Smooth muscle cell (in vitro differentiated cells): ENCODE measurements at regions not wholly inside any gene's neighbourhood (a gene's known extent, or its start where the extent isn't known, plus 50 kb on each side); places are given as distances from the start of the nearest gene placed in this dataset.

Experiments
- DNase-seq: peaks from one replicate; lab custom pipeline; 2025; ENCODE audit not compliant: unreplicated experiment; lab: John Stamatoyannopoulos, UW
- H2AFZ ChIP-seq: fragments of 200-600 bp; sonication (generic); 2 replicates; pipeline ENCODE4 v1.6.0; 2016; ENCODE audit warnings: antibody characterized with exemption, low read depth, mild to moderate bottlenecking
- H3F3A ChIP-seq: fragments of 200-600 bp; sonication (generic); 2 replicates; pipeline ENCODE4 v1.6.0; 2017; ENCODE audit warnings: antibody characterized with exemption, low read depth
- H3K27ac ChIP-seq: fragments of 200-600 bp; sonication (generic); 2 replicates; pipeline ENCODE4 v1.5.1; 2016; ENCODE audit warnings: low read depth, mild to moderate bottlenecking
- H3K27me3 ChIP-seq: fragments of 200-600 bp; sonication (generic); 2 replicates; pipeline ENCODE4 v1.6.1; 2016; ENCODE audit warnings: low read depth, mild to moderate bottlenecking
- H3K36me3 ChIP-seq: fragments of 200-600 bp; sonication (generic); 2 replicates; pipeline ENCODE4 v1.5.1; 2016; ENCODE audit warnings: low read depth
- H3K4me1 ChIP-seq: fragments of 200-600 bp; sonication (generic); 2 replicates; pipeline ENCODE4 v1.5.1; 2016; ENCODE audit warnings: low read depth
- H3K4me2 ChIP-seq: fragments of 200-600 bp; sonication (generic); 2 replicates; pipeline ENCODE4 v1.6.0; 2016; ENCODE audit warnings: mild to moderate bottlenecking
- H3K4me3 ChIP-seq: fragments of 200-600 bp; sonication (generic); 2 replicates; pipeline ENCODE4 v1.5.1; 2016; ENCODE audit warnings: mild to moderate bottlenecking
- H3K79me2 ChIP-seq: fragments of 200-600 bp; sonication (generic); 2 replicates; pipeline ENCODE4 v1.6.0; 2016; ENCODE audit warnings: low read depth, mild to moderate bottlenecking
- H3K9ac ChIP-seq: fragments of 200-600 bp; sonication (generic); 2 replicates; pipeline ENCODE4 v1.6.0; 2016; ENCODE audit warnings: low read depth
- H3K9me3 ChIP-seq: fragments of 200-600 bp; sonication (generic); replicated peaks from 2 replicates; pipeline ENCODE4 v1.5.1; 2016; ENCODE audit warnings: low read depth
- H4K20me1 ChIP-seq: fragments of 200-600 bp; sonication (generic); 2 replicates; pipeline ENCODE4 v1.6.0; 2016; ENCODE audit warnings: low read depth
- WGBS: methylation state at CpG from one replicate; pipeline ENCODE4 v1.1.7; 2016; ENCODE audit warnings: low lambda C conversion rate; 5-methylcytosine and 5-hydroxymethylcytosine counted together
- TF ChIP-seq, protein P1 (sequence below): fragments of 200-600 bp; sonication (generic); IDR thresholded peaks from 2 replicates; pipeline ENCODE4 v1.5.1; 2017; ENCODE audit warnings: borderline replicate concordance, mild to moderate bottlenecking, antibody characterized with exemption; ENCODE audit not compliant: insufficient read depth, poor library complexity, severe bottlenecking

GRCh38 chr2:8379128-8379527, 302.7 kb upstream of the ID2 start:
- Histone ChIP-seq H3K36me3 (no peaks in the 10 kb centered on the region), H3K79me2 (no peaks in the 10 kb centered on the region), H4K20me1 (no peaks in the 10 kb centered on the region), H3K9ac (no peak overlapping the region), H3K4me1 (no peaks in the 10 kb centered on the region), H3K4me2 (no peak overlapping the region), H3F3A (no peaks in the 10 kb centered on the region), H3K4me3 (no peak overlapping the region), H2AFZ (no peak overlapping the region), H3K27me3 (no peaks in the 10 kb centered on the region), H3K27ac (no peak overlapping the region), H3K9me3 (no peaks in the 10 kb centered on the region)
- no peak for DNase-seq
- TF ChIP-seq, protein P1, sequence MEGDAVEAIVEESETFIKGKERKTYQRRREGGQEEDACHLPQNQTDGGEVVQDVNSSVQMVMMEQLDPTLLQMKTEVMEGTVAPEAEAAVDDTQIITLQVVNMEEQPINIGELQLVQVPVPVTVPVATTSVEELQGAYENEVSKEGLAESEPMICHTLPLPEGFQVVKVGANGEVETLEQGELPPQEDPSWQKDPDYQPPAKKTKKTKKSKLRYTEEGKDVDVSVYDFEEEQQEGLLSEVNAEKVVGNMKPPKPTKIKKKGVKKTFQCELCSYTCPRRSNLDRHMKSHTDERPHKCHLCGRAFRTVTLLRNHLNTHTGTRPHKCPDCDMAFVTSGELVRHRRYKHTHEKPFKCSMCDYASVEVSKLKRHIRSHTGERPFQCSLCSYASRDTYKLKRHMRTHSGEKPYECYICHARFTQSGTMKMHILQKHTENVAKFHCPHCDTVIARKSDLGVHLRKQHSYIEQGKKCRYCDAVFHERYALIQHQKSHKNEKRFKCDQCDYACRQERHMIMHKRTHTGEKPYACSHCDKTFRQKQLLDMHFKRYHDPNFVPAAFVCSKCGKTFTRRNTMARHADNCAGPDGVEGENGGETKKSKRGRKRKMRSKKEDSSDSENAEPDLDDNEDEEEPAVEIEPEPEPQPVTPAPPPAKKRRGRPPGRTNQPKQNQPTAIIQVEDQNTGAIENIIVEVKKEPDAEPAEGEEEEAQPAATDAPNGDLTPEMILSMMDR: no peak
- 94% methylated on average over 8 of the region's 8 CpGs for WGBS

DNA sequence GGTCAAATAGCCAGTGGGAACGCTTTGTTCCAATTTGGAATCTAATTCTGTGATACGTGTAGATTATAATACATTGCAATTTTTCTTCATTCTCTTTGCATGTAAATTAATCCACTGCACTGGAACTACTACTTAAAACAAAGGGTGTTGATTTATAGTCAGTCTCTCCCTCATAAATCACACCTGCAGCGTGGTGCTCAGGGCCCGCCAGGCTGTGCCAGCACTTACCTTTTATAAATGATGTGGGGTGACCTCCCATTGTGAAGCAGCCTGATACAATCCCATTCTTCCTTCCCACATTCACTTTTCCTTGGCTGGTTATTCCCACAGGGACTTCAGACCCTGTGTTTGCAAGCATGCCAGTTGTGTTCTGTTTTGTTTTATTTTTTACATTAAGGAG, 302.3 kb upstream of the ID2 start:
- no peak overlapping the region for H3K4me3 ChIP-seq
- no peaks in the 10 kb centered on the region for H3K4me1 ChIP-seq
- H3F3A ChIP-seq: no peaks in the 10 kb centered on the region
- DNase-seq: no peak
- H3K4me2 ChIP-seq: no peak overlapping the region
- no peaks in the 10 kb centered on the region for H3K27me3 ChIP-seq
- no peak overlapping the region for H3K9ac ChIP-seq
- H3K36me3 ChIP-seq: no peaks in the 10 kb centered on the region
- no peaks in the 10 kb centered on the region for H4K20me1 ChIP-seq
- H3K79me2 ChIP-seq: no peaks in the 10 kb centered on the region
- WGBS: 98% methylated on average over 4 of the region's 4 CpGs
- H3K9me3 ChIP-seq: no peaks in the 10 kb centered on the region
- TF ChIP-seq, protein P1: no peak
- no peak overlapping the region for H2AFZ ChIP-seq
- no peak overlapping the region for H3K27ac ChIP-seq

DNA sequence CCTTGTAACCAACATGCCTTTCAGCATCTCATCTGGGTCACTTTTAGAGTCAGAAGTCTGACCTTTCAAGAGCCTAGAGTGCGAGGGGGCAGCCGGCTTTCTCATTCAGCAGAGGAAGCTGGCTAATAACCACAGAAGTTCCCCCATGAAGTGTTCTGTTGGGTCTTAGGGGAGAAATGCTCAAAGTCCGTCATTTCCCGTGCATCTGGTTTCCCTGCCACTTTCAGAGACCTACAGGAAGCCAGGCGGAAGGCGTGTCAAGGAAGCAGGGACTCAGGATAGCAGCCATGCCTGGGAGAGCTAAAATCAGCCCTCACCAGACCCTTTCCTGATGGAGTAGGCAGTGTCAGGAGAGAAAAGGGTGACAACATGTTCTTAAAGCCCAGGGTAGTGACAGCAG, 301.8 kb upstream of the ID2 start:
- WGBS: 72% methylated on average over 6 of the region's 6 CpGs
- H3F3A ChIP-seq: no peaks in the 10 kb centered on the region
- no peaks in the 10 kb centered on the region for H4K20me1 ChIP-seq
- H3K9me3 ChIP-seq: no peaks in the 10 kb centered on the region
- TF ChIP-seq, protein P1: no peak
- no peaks in the 10 kb centered on the region for H3K36me3 ChIP-seq
- H3K9ac ChIP-seq: no peak overlapping the region
- no peaks in the 10 kb centered on the region for H3K4me1 ChIP-seq
- DNase-seq: no peak
- H3K4me2 ChIP-seq: no peak overlapping the region
- no peak overlapping the region for H3K4me3 ChIP-seq
- H3K27me3 ChIP-seq: no peaks in the 10 kb centered on the region
- H2AFZ ChIP-seq: no peak overlapping the region
- no peaks in the 10 kb centered on the region for H3K79me2 ChIP-seq
- H3K27ac ChIP-seq: no peak overlapping the region

DNA sequence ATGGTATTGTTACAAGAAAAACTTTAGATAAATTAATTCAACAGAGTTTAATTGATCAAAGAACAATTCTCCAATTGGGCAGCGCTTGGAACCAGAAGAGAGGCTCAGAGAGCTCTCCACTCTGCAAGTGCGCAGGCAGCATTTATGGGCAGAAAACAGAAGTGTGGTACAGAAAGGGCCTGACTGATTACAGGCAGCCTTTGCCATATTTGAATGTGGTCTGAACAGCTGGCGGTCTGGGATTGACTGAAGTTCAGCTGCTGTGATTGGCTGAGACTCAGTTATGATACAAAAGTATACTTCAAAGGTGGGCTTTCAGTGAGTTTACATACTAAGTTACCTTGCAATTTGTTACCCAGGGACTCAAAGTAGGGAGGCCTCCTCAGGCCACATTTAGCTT, 301.3 kb upstream of the ID2 start:
- DNase-seq: no peak
- H2AFZ ChIP-seq: no peak overlapping the region
- no peak overlapping the region for H3K4me3 ChIP-seq
- no peaks in the 10 kb centered on the region for H3K36me3 ChIP-seq
- H4K20me1 ChIP-seq: no peaks in the 10 kb centered on the region
- TF ChIP-seq, protein P1: no peak
- no peaks in the 10 kb centered on the region for H3K4me1 ChIP-seq
- no peaks in the 10 kb centered on the region for H3K79me2 ChIP-seq
- WGBS: 76% methylated on average over 3 of the region's 3 CpGs
- no peaks in the 10 kb centered on the region for H3K9me3 ChIP-seq
- no peak overlapping the region for H3K27ac ChIP-seq
- H3K4me2 ChIP-seq: no peak overlapping the region
- no peaks in the 10 kb centered on the region for H3K27me3 ChIP-seq
- H3F3A ChIP-seq: no peaks in the 10 kb centered on the region
- H3K9ac ChIP-seq: no peak overlapping the region
